HG03135 (cell line): ENCODE measurements at regions not wholly inside any gene's neighbourhood (a gene's known extent, or its start where the extent isn't known, plus 50 kb on each side); places are given as distances from the start of the nearest gene placed in this dataset.
A peak's percentile ranks its signal among the peaks of the same experiment; 100 is the strongest.
"Not testable (repeated sequence)": the region's sequence is repeated elsewhere in the genome, so short reads cannot be mapped to it uniquely, and the experiment has no call there.

ENCODE experiments used
- ATAC-seq: cut with Tn5 transposase; IDR thresholded peaks from one replicate; pipeline ENCODE4 v1.9.1; 2021; ENCODE audit warnings: mild to moderate bottlenecking, moderate library complexity; ENCODE audit not compliant: unreplicated experiment

GRCh38 chr3:5035113-5035512 is 55.9 kb downstream of the BHLHE40 start:
- no peak for ATAC-seq

- peak; percentile 62 for ATAC-seq
Observed at GRCh38 chr3:5035692-5036391, 56.6 kb downstream of the BHLHE40 start.

- no peak for ATAC-seq
Observed at GRCh38 chr3:5036392-5036766, 57.1 kb downstream of the BHLHE40 start.

GRCh38 chr3:5036858-5037257 is 57.6 kb downstream of the BHLHE40 start:
- no peak for ATAC-seq

GRCh38 chr3:5039585-5039984 is 60.3 kb downstream of the BHLHE40 start:
- ATAC-seq: no peak

GRCh38 chr3:5041315-5041714 is 62.1 kb downstream of the BHLHE40 start:
- no peak for ATAC-seq

GRCh38 chr3:5045961-5046360 is 66.7 kb downstream of the BHLHE40 start:
- no peak for ATAC-seq

GRCh38 chr3:5047764-5048419 is 68.7 kb downstream of the BHLHE40 start:
- ATAC-seq: no peak

GRCh38 chr3:5051772-5052171 is 70.3 kb upstream of the ARL8B start:
- no peak for ATAC-seq

- no peak for ATAC-seq
Observed at GRCh38 chr3:5052247-5052646, 69.8 kb upstream of the ARL8B start.

GRCh38 chr3:5053021-5053831 is 68.9 kb upstream of the ARL8B start:
- no peak for ATAC-seq

GRCh38 chr3:5054098-5054497 is 68.0 kb upstream of the ARL8B start:
- ATAC-seq: no peak

GRCh38 chr3:5054579-5054978 is 67.5 kb upstream of the ARL8B start:
- ATAC-seq: not testable (repeated sequence)

- ATAC-seq: no peak
Observed at GRCh38 chr3:5055357-5056110, 66.6 kb upstream of the ARL8B start.

GRCh38 chr3:5056111-5056391 is 66.0 kb upstream of the ARL8B start:
- ATAC-seq: no peak

- no peak for ATAC-seq
Observed at GRCh38 chr3:5057272-5057671, 64.8 kb upstream of the ARL8B start.

- ATAC-seq: peak; percentile 88
Observed at GRCh38 chr3:5057857-5058324, 64.2 kb upstream of the ARL8B start.

- no peak for ATAC-seq
Observed at GRCh38 chr3:5058471-5058951, 63.6 kb upstream of the ARL8B start.

- no peak for ATAC-seq
Observed at GRCh38 chr3:5059782-5060181, 62.3 kb upstream of the ARL8B start.

- no peak for ATAC-seq
Observed at GRCh38 chr3:5061218-5061569, 60.9 kb upstream of the ARL8B start.

GRCh38 chr3:5063724-5064123 is 58.4 kb upstream of the ARL8B start:
- no peak for ATAC-seq
